Naive B cell (primary cell): ENCODE measurements at regions not wholly inside any gene's neighbourhood (a gene's known extent, or its start where the extent isn't known, plus 50 kb on each side); places are given as distances from the start of the nearest gene placed in this dataset.

Experiments used
- ATAC-seq, 2 donors: fragments of 150-1000 bp; cut with Tn5 transposase; 2 replicates each; pipeline ENCODE4 v1.10.0; 2021; ENCODE audit warnings: low read depth in 2 of 2, mild to moderate bottlenecking in 2 of 2, moderate library complexity in 2 of 2
- DNase-seq: peaks from one replicate; pipeline ENCODE4 v3.0.0; 2022
- H3K27ac Mint-ChIP-seq, 6 donors: one replicate each; pipeline ENCODE4 v1.8.0; 2020 to 2022; ENCODE audit warnings: mild to moderate bottlenecking in 6 of 6, mixed read lengths in 6 of 6, moderate library complexity in 5 of 6, inconsistent platforms in 2 of 6
- H3K27me3 Mint-ChIP-seq, 3 donors: one replicate each; pipeline ENCODE4 v1.8.0; 2021 to 2022; ENCODE audit warnings: mixed read lengths in 3 of 3, mild to moderate bottlenecking in 1 of 3
- H3K36me3 Mint-ChIP-seq, 2 donors: one replicate each; pipeline ENCODE4 v1.8.0; 2020 to 2022; ENCODE audit warnings: mixed read lengths in 2 of 2, inconsistent platforms in 1 of 2, mild to moderate bottlenecking in 1 of 2
- H3K4me1 Mint-ChIP-seq, 3 donors: one replicate each; pipeline ENCODE4 v1.8.0; 2020 to 2022; ENCODE audit warnings: mixed read lengths in 3 of 3, inconsistent platforms in 1 of 3, mild to moderate bottlenecking in 1 of 3, moderate library complexity in 1 of 3
- H3K4me3 Mint-ChIP-seq, 8 donors: one replicate each; pipeline ENCODE4 v1.8.0; 2020 to 2022; ENCODE audit warnings: mild to moderate bottlenecking in 8 of 8, mixed read lengths in 8 of 8, moderate library complexity in 8 of 8, inconsistent platforms in 2 of 8
- H3K9me3 Mint-ChIP-seq, 7 donors: one replicate each; pipeline ENCODE4 v1.8.0; 2020 to 2022; ENCODE audit warnings: mixed read lengths in 7 of 7, mild to moderate bottlenecking in 5 of 7, inconsistent platforms in 2 of 7, moderate library complexity in 1 of 7

GRCh38 chr15:48021336-48022086, 99.3 kb upstream of the SLC24A5 start:
- ATAC-seq (no peak), DNase-seq (no peak)
- peaks cover 5 to 10% (median 9%) of the 10 kb centered on the region in 3 donors for H3K27me3 Mint-ChIP-seq
- peaks cover 0 to 3% of the 10 kb centered on the region in 2 donors for H3K36me3 Mint-ChIP-seq
- no peak overlapping the region for H3K27ac Mint-ChIP-seq
- no peak overlapping the region for H3K4me3 Mint-ChIP-seq
- no peaks in the 10 kb centered on the region for H3K4me1 Mint-ChIP-seq
- H3K9me3 Mint-ChIP-seq, result peaks cover 0 to 9% (median 6%) of the 10 kb centered on the region in 7 donors

GRCh38 chr15:48025118-48025517, 95.7 kb upstream of the SLC24A5 start:
- H3K27me3 Mint-ChIP-seq, result peaks cover 5 to 11% (median 10%) of the 10 kb centered on the region in 3 donors
- peaks cover 0 to 3% of the 10 kb centered on the region in 2 donors for H3K36me3 Mint-ChIP-seq
- H3K9me3 Mint-ChIP-seq, result peaks cover 0 to 7% (median 4%) of the 10 kb centered on the region in 7 donors
- no peak for DNase-seq
- no peak overlapping the region for H3K4me3 Mint-ChIP-seq
- no peaks in the 10 kb centered on the region for H3K4me1 Mint-ChIP-seq
- H3K27ac Mint-ChIP-seq, result no peak overlapping the region
- no peak for ATAC-seq

DNA sequence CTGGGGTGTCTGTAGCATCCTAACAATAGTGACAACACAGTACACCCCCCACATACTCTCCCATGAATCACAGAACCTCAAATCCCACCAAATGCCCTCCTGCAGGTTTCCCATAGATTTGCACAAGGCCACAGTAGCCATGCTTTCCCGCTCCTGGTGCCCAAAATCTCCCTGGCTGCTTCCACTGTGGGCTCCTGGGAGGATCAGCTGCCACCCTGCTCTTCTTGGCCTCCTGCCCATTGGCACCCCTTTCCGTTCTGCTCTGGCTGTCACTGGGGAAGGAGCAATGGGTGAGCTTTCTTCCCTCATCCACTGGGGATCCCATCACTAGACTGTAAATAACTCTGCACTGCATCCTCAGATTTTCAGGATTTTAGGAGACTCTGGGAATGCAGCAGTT, 92.1 kb upstream of the SLC24A5 start:
- no peak overlapping the region for H3K27ac Mint-ChIP-seq
- ATAC-seq, result no peak
- H3K4me3 Mint-ChIP-seq, result no peak overlapping the region
- H3K36me3 Mint-ChIP-seq, result no peaks in the 10 kb centered on the region
- peaks cover 0 to 17% (median 4%) of the 10 kb centered on the region in 3 donors for H3K27me3 Mint-ChIP-seq
- peaks cover 0 to 3% (median 0%) of the 10 kb centered on the region in 7 donors for H3K9me3 Mint-ChIP-seq
- no peaks in the 10 kb centered on the region for H3K4me1 Mint-ChIP-seq
- no peak for DNase-seq

GRCh38 chr15:48029642-48030041, 91.1 kb upstream of the SLC24A5 start:
- ATAC-seq (no peak), DNase-seq (no peak)
- Mint-ChIP-seq H3K4me1 (no peaks in the 10 kb centered on the region), H3K27ac (no peak overlapping the region), H3K9me3 (peaks cover 0 to 3% (median 0%) of the 10 kb centered on the region in 7 donors), H3K4me3 (no peak overlapping the region), H3K27me3 (peaks cover 0 to 21% (median 4%) of the 10 kb centered on the region in 3 donors), H3K36me3 (no peaks in the 10 kb centered on the region)

DNA sequence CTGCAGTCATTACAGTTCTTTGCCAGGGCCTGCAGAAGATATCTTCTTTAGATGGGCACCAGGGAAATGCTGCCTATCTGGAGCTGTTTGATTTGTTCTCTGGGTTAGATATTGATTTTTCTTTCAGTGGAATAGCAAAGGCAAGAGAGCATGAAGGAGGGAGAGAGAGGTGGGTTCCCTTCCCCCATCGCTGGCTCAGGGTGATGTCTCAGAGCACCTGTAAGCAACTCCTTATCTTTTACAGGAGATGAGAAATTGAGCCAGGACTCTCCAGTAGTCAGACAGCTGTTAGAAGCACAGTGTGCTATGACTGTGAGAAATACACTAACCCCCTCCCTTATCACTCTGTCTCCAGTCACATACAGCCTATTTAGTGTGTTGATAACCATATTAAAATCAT, 89.3 kb upstream of the SLC24A5 start:
- Mint-ChIP-seq H3K4me3 (no peak overlapping the region), H3K27ac (no peak overlapping the region), H3K4me1 (no peaks in the 10 kb centered on the region), H3K27me3 (peaks cover 0 to 12% (median 3%) of the 10 kb centered on the region in 3 donors), H3K36me3 (no peaks in the 10 kb centered on the region), H3K9me3 (no peaks in the 10 kb centered on the region)
- DNase-seq (no peak), ATAC-seq (no peak)

DNA sequence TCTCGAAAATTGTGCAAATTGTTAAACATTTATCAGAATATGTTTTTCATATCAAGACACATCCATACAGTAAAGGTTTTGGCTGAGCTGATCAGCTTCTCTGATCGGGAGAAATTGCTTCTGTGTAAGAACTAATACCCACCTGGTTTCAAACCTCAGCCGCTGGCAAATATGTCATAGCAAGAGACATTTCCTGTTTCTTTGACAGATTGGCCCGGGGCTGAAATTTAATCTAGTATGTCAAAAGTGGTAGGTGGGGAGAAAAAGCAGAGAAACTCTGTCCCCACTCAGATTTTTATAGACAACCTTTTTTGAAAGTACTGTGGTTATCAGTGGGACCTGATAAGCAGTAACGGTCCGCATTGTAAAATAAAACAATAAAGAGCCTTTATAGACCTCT, 88.8 kb upstream of the SLC24A5 start:
- no peaks in the 10 kb centered on the region for H3K9me3 Mint-ChIP-seq
- no peak overlapping the region for H3K4me3 Mint-ChIP-seq
- H3K27ac Mint-ChIP-seq, result no peak overlapping the region
- H3K27me3 Mint-ChIP-seq, result peaks cover 0 to 9% (median 8%) of the 10 kb centered on the region in 3 donors
- H3K36me3 Mint-ChIP-seq, result no peaks in the 10 kb centered on the region
- no peak for ATAC-seq
- DNase-seq, result no peak
- no peaks in the 10 kb centered on the region for H3K4me1 Mint-ChIP-seq

DNA sequence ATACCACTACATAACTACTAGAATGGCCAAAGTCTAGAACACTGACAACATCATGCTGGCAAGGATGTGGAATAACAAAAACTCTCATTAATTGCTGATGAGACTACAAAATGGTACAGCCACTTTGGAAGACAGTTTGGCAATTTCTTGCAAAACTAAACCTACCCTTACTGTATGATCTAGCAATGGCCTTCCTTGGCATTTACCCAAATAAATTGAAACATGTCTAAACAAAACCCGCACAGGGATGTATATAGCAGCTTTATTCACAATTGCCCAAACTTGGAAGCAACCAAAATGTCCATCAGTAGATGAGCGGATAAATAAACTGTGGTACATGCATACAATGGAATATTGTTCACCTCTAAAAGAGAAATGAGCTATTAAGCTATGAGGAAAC, 87.9 kb upstream of the SLC24A5 start:
- Mint-ChIP-seq H3K9me3 (peaks cover 0 to 4% (median 0%) of the 10 kb centered on the region in 7 donors), H3K4me1 (no peaks in the 10 kb centered on the region), H3K27ac (no peak overlapping the region), H3K4me3 (no peak overlapping the region), H3K36me3 (no peaks in the 10 kb centered on the region), H3K27me3 (peaks cover 0 to 17% (median 14%) of the 10 kb centered on the region in 3 donors)
- DNase-seq (no peak), ATAC-seq (no peak)

- peaks cover 0 to 6% (median 0%) of the 10 kb centered on the region in 7 donors for H3K9me3 Mint-ChIP-seq
- no peaks in the 10 kb centered on the region for H3K4me1 Mint-ChIP-seq
- H3K27ac Mint-ChIP-seq, result no peak overlapping the region
- H3K4me3 Mint-ChIP-seq, result no peak overlapping the region
- H3K36me3 Mint-ChIP-seq, result no peaks in the 10 kb centered on the region
- DNase-seq (no peak), ATAC-seq (no peak)
- peaks cover 7 to 22% (median 12%) of the 10 kb centered on the region in 3 donors for H3K27me3 Mint-ChIP-seq
Observed at GRCh38 chr15:48038221-48038620, 82.6 kb upstream of the SLC24A5 start.

DNA sequence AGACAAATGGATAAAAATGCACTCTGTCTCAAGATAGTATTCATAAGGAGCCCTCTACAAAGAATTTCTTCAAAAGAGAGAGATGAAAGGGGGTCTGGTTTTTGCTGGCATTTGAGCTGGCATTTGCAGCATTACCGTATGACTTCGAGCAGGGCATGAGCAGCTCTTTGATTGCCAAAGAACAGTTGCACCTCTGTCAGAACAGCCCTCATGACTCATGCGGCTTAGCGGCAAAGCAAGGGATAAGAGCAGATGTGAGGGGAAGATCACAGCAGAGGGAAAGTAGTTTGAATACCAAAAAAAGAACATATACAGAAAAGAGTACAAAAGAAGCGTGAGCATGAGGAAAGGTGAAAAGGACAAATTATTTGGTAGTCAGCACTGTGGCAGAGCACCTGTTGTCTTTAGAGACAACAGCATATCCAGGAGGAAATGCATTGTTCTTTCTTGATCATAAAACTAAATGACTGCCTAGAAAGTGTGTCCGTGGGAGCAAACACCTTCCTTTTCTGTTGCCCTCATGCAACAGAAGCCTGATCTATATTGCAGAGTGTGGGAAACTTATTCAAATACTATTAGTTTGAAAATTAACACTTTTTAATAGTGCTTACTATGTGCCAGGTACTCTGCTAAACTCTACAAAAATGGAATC, 80.5 kb upstream of the SLC24A5 start:
- no peaks in the 10 kb centered on the region for H3K36me3 Mint-ChIP-seq
- no peak overlapping the region for H3K27ac Mint-ChIP-seq
- no peak overlapping the region for H3K4me3 Mint-ChIP-seq
- H3K27me3 Mint-ChIP-seq, result peaks cover 5 to 22% (median 7%) of the 10 kb centered on the region in 3 donors
- peaks cover 0 to 8% (median 2%) of the 10 kb centered on the region in 7 donors for H3K9me3 Mint-ChIP-seq
- no peak for DNase-seq
- no peak for ATAC-seq
- H3K4me1 Mint-ChIP-seq, result no peaks in the 10 kb centered on the region

- H3K4me3 Mint-ChIP-seq, result no peak overlapping the region
- H3K9me3 Mint-ChIP-seq, result peaks cover 0 to 8% (median 2%) of the 10 kb centered on the region in 7 donors
- H3K36me3 Mint-ChIP-seq, result no peaks in the 10 kb centered on the region
- ATAC-seq, result no peak
- no peak overlapping the region for H3K27ac Mint-ChIP-seq
- DNase-seq, result no peak
- H3K4me1 Mint-ChIP-seq, result no peaks in the 10 kb centered on the region
- peaks cover 5 to 19% (median 7%) of the 10 kb centered on the region in 3 donors for H3K27me3 Mint-ChIP-seq
Observed at GRCh38 chr15:48041454-48041853, 79.3 kb upstream of the SLC24A5 start.

- Mint-ChIP-seq H3K27ac (no peak overlapping the region), H3K36me3 (no peaks in the 10 kb centered on the region), H3K27me3 (peaks cover 0 to 5% (median 3%) of the 10 kb centered on the region in 3 donors), H3K4me3 (no peak overlapping the region), H3K4me1 (no peaks in the 10 kb centered on the region), H3K9me3 (peaks cover 0 to 7% (median 2%) of the 10 kb centered on the region in 7 donors)
- no peak for DNase-seq
- ATAC-seq, result no peak
Observed at GRCh38 chr15:48046813-48047438, 73.9 kb upstream of the SLC24A5 start.

DNA sequence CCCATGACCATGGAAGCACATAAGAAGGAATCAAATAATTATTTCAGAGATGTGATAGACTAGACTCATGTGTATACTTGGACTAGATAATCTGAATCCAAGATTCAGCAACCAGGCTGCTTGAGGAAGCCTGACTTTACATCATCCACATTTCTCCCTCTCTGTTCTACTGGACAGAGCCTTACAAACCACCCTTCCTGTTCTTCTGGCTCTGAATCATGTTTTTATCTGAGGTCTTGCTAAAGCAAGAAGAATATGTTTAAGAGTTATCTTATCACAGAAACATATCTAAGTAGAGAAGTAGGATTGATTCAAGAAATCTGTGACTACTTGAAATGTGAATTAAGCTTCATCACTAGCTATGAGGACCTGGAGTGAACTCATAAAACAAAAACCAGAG, 71.1 kb upstream of the SLC24A5 start:
- peaks cover 0 to 11% (median 5%) of the 10 kb centered on the region in 7 donors for H3K9me3 Mint-ChIP-seq

DNA sequence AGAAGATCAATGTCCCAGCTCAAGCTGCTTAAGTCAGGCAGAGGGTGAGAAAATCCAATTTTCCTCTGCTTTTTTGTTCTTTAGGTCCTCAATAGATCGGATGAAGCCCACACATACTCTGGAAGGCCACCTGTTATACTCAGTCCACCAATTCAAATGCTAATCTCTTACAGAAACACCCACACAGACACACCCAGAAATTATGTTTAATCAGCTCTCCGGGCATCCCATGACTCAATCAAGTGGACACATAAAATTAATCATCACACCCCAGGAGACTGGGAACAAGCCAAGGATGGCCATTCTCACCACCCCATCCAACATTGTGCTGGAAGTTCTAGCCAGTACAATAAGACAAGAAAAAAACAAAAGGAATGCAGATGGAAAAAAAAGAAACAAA, 67.8 kb upstream of the SLC24A5 start:
- DNase-seq (no peak), ATAC-seq (no peak)
- H3K4me1 Mint-ChIP-seq, result no peaks in the 10 kb centered on the region
- H3K27ac Mint-ChIP-seq, result no peak overlapping the region
- H3K27me3 Mint-ChIP-seq, result peaks cover 0 to 5% (median 0%) of the 10 kb centered on the region in 3 donors
- H3K4me3 Mint-ChIP-seq, result no peak overlapping the region
- H3K36me3 Mint-ChIP-seq, result no peaks in the 10 kb centered on the region
- H3K9me3 Mint-ChIP-seq, result peaks cover 0 to 19% (median 10%) of the 10 kb centered on the region in 7 donors

More for the DNA sequence above, 71.1 kb upstream of the SLC24A5 start:
- no peak for ATAC-seq
- Mint-ChIP-seq H3K27me3 (peaks cover 0 to 5% (median 0%) of the 10 kb centered on the region in 3 donors), H3K4me1 (no peaks in the 10 kb centered on the region), H3K36me3 (no peaks in the 10 kb centered on the region), H3K27ac (no peak overlapping the region), H3K4me3 (no peak overlapping the region)
- no peak for DNase-seq

- Mint-ChIP-seq H3K36me3 (no peaks in the 10 kb centered on the region), H3K27ac (no peak overlapping the region), H3K4me3 (no peak overlapping the region), H3K4me1 (no peaks in the 10 kb centered on the region), H3K27me3 (no peaks in the 10 kb centered on the region), H3K9me3 (peaks cover 0 to 19% (median 9%) of the 10 kb centered on the region in 7 donors)
- DNase-seq (no peak), ATAC-seq (no peak)
Observed at GRCh38 chr15:48058371-48058770, 62.4 kb upstream of the SLC24A5 start.
